ENCODE measurements at regions not wholly inside any gene's neighbourhood (a gene's known extent, or its start where the extent isn't known, plus 50 kb on each side); places are given as distances from the start of the nearest gene placed in this dataset.

GRCh38 chr4:162804351-162804924, 362.3 kb downstream of the NAF1 start:
- TF ChIP-seq, protein P1, sequence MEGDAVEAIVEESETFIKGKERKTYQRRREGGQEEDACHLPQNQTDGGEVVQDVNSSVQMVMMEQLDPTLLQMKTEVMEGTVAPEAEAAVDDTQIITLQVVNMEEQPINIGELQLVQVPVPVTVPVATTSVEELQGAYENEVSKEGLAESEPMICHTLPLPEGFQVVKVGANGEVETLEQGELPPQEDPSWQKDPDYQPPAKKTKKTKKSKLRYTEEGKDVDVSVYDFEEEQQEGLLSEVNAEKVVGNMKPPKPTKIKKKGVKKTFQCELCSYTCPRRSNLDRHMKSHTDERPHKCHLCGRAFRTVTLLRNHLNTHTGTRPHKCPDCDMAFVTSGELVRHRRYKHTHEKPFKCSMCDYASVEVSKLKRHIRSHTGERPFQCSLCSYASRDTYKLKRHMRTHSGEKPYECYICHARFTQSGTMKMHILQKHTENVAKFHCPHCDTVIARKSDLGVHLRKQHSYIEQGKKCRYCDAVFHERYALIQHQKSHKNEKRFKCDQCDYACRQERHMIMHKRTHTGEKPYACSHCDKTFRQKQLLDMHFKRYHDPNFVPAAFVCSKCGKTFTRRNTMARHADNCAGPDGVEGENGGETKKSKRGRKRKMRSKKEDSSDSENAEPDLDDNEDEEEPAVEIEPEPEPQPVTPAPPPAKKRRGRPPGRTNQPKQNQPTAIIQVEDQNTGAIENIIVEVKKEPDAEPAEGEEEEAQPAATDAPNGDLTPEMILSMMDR (IDR thresholded peaks at IDR 0.05): no peak
- no peak for TF ChIP-seq POLR2A (IDR thresholded peaks at IDR 0.05)

Data from uterus (tissue), 2 donors.